Esophagus muscularis mucosa (tissue), 4 donors: ENCODE measurements at regions not wholly inside any gene's neighbourhood (a gene's known extent, or its start where the extent isn't known, plus 50 kb on each side); places are given as distances from the start of the nearest gene placed in this dataset.

Experiments used
- CTCF ChIP-seq, 3 experiments: fragments of 200-600 bp in 2 of 3; fragments of 450-650 bp in 1 of 3; sonication (generic) in 2 of 3; IDR thresholded peaks; one replicate each; pipeline ENCODE4 v1.5.1; 2017 to 2019; ENCODE audit warnings: antibody characterized with exemption in 3 of 3, mild to moderate bottlenecking in 2 of 3, moderate library complexity in 1 of 3
- EP300 ChIP-seq: sonication (generic); formaldehyde crosslinking; IDR thresholded peaks from one replicate; pipeline ENCODE4 v1.6.1; 2017; ENCODE audit warnings: antibody characterized with exemption
- POLR2A ChIP-seq: fragments of 450-650 bp; IDR thresholded peaks from one replicate; pipeline ENCODE4 v1.6.1; 2017; ENCODE audit warnings: antibody characterized with exemption, moderate library complexity, mild to moderate bottlenecking, low read depth
- POLR2AphosphoS5 ChIP-seq, 2 donors: sonication (generic); formaldehyde crosslinking; IDR thresholded peaks; one replicate each; pipeline ENCODE4 v1.6.1; 2017; ENCODE audit warnings: antibody characterized with exemption in 2 of 2

GRCh38 chr9:115674091-115674490 lies 479.5 kb upstream of the PAPPA start:
- no peak for TF ChIP-seq POLR2A
- TF ChIP-seq CTCF (IDR thresholded peaks at IDR 0.05): no peak
- TF ChIP-seq POLR2AphosphoS5 (IDR thresholded peaks at IDR 0.05): no peak
- TF ChIP-seq EP300: no peak
